ENCODE measurements at regions not wholly inside any gene's neighbourhood (a gene's known extent, or its start where the extent isn't known, plus 50 kb on each side); places are given as distances from the start of the nearest gene placed in this dataset.

GRCh38 chr18:59087391-59087790, 52.3 kb upstream of the SEC11C start:
- no peaks in the 10 kb centered on the region for H3K9me3 Mint-ChIP-seq
- peaks cover 35% of the 10 kb centered on the region for H3K27me3 Mint-ChIP-seq
- DNase-seq, result no peak
- H3K4me1 Mint-ChIP-seq, result no peaks in the 10 kb centered on the region
- H3K27ac Mint-ChIP-seq, result no peak overlapping the region
- H3K4me3 Mint-ChIP-seq, result no peak overlapping the region
- no peaks in the 10 kb centered on the region for H3K36me3 Mint-ChIP-seq
- CTCF ChIA-PET, result interaction anchor here (0.8 to 9.6 kb wide), 3 partner anchors 17 to 324 kb away, joined by 3 to 55 read pairs (median 5); no protein-coding TSS in a partner anchor

Measured in activated naive CD4-positive, alpha-beta T cell treated with anti-CD3 and anti-CD28 coated beads, Interleukin-2, amount 10 ng/mL, durations not matched to agents 7 days and 5 days (primary cell).